PC-3 (cell line): ENCODE measurements at regions not wholly inside any gene's neighbourhood (a gene's known extent, or its start where the extent isn't known, plus 50 kb on each side); places are given as distances from the start of the nearest gene placed in this dataset.
"Not testable (repeated sequence)": the region's sequence is repeated elsewhere in the genome, so short reads cannot be mapped to it uniquely, and the experiment has no call there.

ENCODE experiments used
- ATAC-seq: fragments of 200-7000 bp; cut with Tn5 transposase; 2 replicates; pipeline ENCODE4 v1.9.1; 2020; ENCODE audit warnings: mild to moderate bottlenecking, moderate library complexity
- BruUV-seq: library from RNA; stranded (reverse); fragments of 400-500 nt; replicated peaks from 2 replicates; lab custom pipeline; 2021; lab: Mats Ljungman, UMichigan
- CTCF ChIA-PET: fragments of 300-600 bp; sonication (Branson Sonifier 250); formaldehyde crosslinking; loops from one replicate; lab custom pipeline; 2022; ENCODE audit warnings: antibody characterized with exemption; lab: Charles Lee
- POLR2A ChIA-PET: fragments of 300-600 bp; sonication (Branson Sonifier 250); formaldehyde crosslinking; loops from one replicate; lab custom pipeline; 2022; ENCODE audit warnings: antibody characterized with exemption; ENCODE audit not compliant: unreplicated experiment; lab: Charles Lee
- DNase-seq: peaks from one replicate; pipeline ENCODE4 v3.0.0-alpha.2; 2015
- H2AFZ ChIP-seq: fragments of 300-600 bp; sonication (generic); 2 replicates; pipeline ENCODE4 v1.6.0; 2016; ENCODE audit warnings: antibody characterized with exemption, low read length
- H3F3A ChIP-seq: fragments of 300-600 bp; sonication (generic); one replicate; pipeline ENCODE4 v1.6.0; 2017; ENCODE audit warnings: antibody characterized with exemption, low read length, control low read depth, mild to moderate bottlenecking; ENCODE audit not compliant: unreplicated experiment
- H3K27ac ChIP-seq: fragments of 300-600 bp; sonication (generic); 2 replicates; pipeline ENCODE4 v1.5.1; 2016; ENCODE audit warnings: mild to moderate bottlenecking, low read length
- H3K27me3 ChIP-seq: fragments of 300-600 bp; sonication (generic); 2 replicates; pipeline ENCODE4 v1.6.1; 2016; ENCODE audit warnings: low read length, mixed read lengths
- H3K36me3 ChIP-seq: fragments of 300-600 bp; sonication (generic); 2 replicates; pipeline ENCODE4 v1.6.1; 2016; ENCODE audit warnings: low read depth, mixed run types, low read length, mixed read lengths
- H3K4me1 ChIP-seq: fragments of 300-600 bp; sonication (generic); 2 replicates; pipeline ENCODE4 v1.5.1; 2016; ENCODE audit warnings: low read length; ENCODE audit not compliant: insufficient read depth
- H3K4me2 ChIP-seq: fragments of 300-600 bp; sonication (generic); 2 replicates; pipeline ENCODE4 v1.6.0; 2016; ENCODE audit warnings: low read length
- H3K4me3 ChIP-seq: fragments of 300-600 bp; sonication (generic); 2 replicates; pipeline ENCODE4 v1.5.1; 2016; ENCODE audit warnings: mild to moderate bottlenecking, low read length, mixed read lengths
- H3K79me2 ChIP-seq: fragments of 300-600 bp; sonication (generic); 2 replicates; pipeline ENCODE4 v1.6.1; 2017; ENCODE audit warnings: low read length, mixed read lengths
- H3K9ac ChIP-seq: fragments of 300-600 bp; sonication (generic); 2 replicates; pipeline ENCODE4 v1.6.0; 2016; ENCODE audit warnings: mild to moderate bottlenecking, low read length
- H3K9me2 ChIP-seq: fragments of 300-600 bp; sonication (generic); replicated peaks from 2 replicates; pipeline ENCODE4 v1.6.1; 2016; ENCODE audit warnings: mixed run types, low read length, mixed read lengths
- H3K9me3 ChIP-seq: fragments of 300-600 bp; sonication (generic); 2 replicates; pipeline ENCODE4 v1.6.1; 2016; ENCODE audit warnings: low read length, mixed read lengths
- H4K20me1 ChIP-seq: fragments of 300-600 bp; sonication (generic); 2 replicates; pipeline ENCODE4 v1.6.1; 2016; ENCODE audit warnings: low read length, mixed read lengths
- CTCF ChIP-seq: fragments of 300-600 bp; sonication (generic); conservative IDR thresholded peaks from 2 replicates; pipeline ENCODE4 v1.5.1; 2017; ENCODE audit warnings: antibody characterized with exemption, low read depth, mild to moderate bottlenecking, low read length
- EZH2 ChIP-seq: fragments of 300-600 bp; sonication (generic); IDR thresholded peaks from one replicate; pipeline ENCODE4 v1.6.1; 2017; ENCODE audit warnings: antibody characterized with exemption, mild to moderate bottlenecking, low read length; ENCODE audit not compliant: unreplicated experiment
- EZH2phosphoT487 ChIP-seq: fragments of 300-600 bp; sonication (generic); IDR thresholded peaks from 2 replicates; pipeline ENCODE4 v1.6.1; 2018; ENCODE audit warnings: mild to moderate bottlenecking, antibody characterized with exemption, low read length, borderline replicate concordance
- intact Hi-C: fragments of 100-400 bp; cut with micrococcal nuclease; formaldehyde crosslinking; loops from 2 replicates; pipeline ENCODE4 v1.9.0; 2023

GRCh38 chr5:82975396-82975795 is 101.8 kb downstream of the TMEM167A start:
- peak overlapping the region; percentile 80 for H3K27ac ChIP-seq
- no peak for DNase-seq

GRCh38 chr5:82974346-82974745 is 102.8 kb downstream of the TMEM167A start:
- ATAC-seq, CTCF ChIA-PET, H3K36me3 ChIP-seq, H3K9me2 ChIP-seq, DNase-seq, H3K4me1 ChIP-seq, H4K20me1 ChIP-seq, intact Hi-C loops, H3K27me3 ChIP-seq, H3F3A ChIP-seq, H2AFZ ChIP-seq, POLR2A ChIA-PET, H3K9me3 ChIP-seq, BruUV-seq: not testable (repeated sequence)
- Histone ChIP-seq H3K4me2 (peak overlapping the region; percentile 9; the same call in 1 of the 2 replicates), H3K9ac (peak overlapping the region; percentile 57), H3K4me3 (peak overlapping the region; percentile 46), H3K79me2 (peaks cover 14% of the 10 kb centered on the region), H3K27ac (0 out of 2 replicates have a peak overlapping the region, but pooled peaks have one; percentile 80)

More at GRCh38 chr5:82975396-82975795, 101.8 kb downstream of the TMEM167A start:
- Histone ChIP-seq H3K36me3 (no peaks in the 10 kb centered on the region), H3K4me3 (peak overlapping the region; percentile 46), H3F3A (peaks cover 5% of the 10 kb centered on the region), H3K4me1 (no peaks in the 10 kb centered on the region), H3K9me2 (no peaks in the 10 kb centered on the region), H3K9ac (peak overlapping the region; percentile 57), H3K4me2 (0 out of 2 replicates have a peak overlapping the region, but pooled peaks have one; percentile 9), H4K20me1 (no peaks in the 10 kb centered on the region), H2AFZ (no peak overlapping the region), H3K79me2 (peaks cover 14% of the 10 kb centered on the region), H3K27me3 (no peaks in the 10 kb centered on the region), H3K9me3 (no peaks in the 10 kb centered on the region)
- ATAC-seq, result no peak
- intact Hi-C loops, result no loop called here
- TF ChIP-seq EZH2 (no peak), CTCF (no peak), EZH2phosphoT487 (no peak)
- CTCF ChIA-PET, result no interaction called here
- POLR2A ChIA-PET, result no interaction called here
- BruUV-seq, result no TSS peak

DNA sequence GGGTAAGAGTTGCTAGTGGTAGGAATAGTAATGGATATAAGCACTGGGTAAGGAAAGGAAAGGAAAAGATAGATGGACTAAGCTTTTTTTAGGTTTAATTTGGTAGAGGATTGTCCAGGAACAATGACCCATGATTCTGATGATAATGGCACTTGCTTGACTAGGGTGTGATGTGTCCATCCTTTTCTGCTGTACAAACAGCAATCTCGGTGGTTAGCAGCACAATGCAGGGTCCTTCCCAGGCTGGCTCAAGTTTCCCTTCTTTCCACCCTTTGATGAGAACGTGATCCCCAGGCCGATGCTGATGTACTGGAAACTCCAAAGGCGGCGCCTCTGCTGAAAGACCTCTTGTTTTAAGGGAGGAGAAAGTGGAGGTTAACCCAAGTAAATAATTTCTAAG is 105.3 kb downstream of the TMEM167A start:
- H3K4me3 ChIP-seq, result no peak overlapping the region
- no peaks in the 10 kb centered on the region for H3K27me3 ChIP-seq
- H3K27ac ChIP-seq, result no peak overlapping the region
- H3K9me3 ChIP-seq, result no peaks in the 10 kb centered on the region
- H3K9me2 ChIP-seq, result no peaks in the 10 kb centered on the region
- no peak for ATAC-seq
- TF ChIP-seq EZH2, result no peak
- TF ChIP-seq EZH2phosphoT487, result no peak
- no peak for TF ChIP-seq CTCF
- BruUV-seq, result no TSS peak
- H3K4me1 ChIP-seq, result peaks cover 14% of the 10 kb centered on the region
- H3K36me3 ChIP-seq, result peaks cover 6% of the 10 kb centered on the region; the same call in 1 of the 2 replicates
- H2AFZ ChIP-seq, result no peak overlapping the region
- ChIA-PET POLR2A (no interaction called here), CTCF (no interaction called here)
- peaks cover 5% of the 10 kb centered on the region for H3F3A ChIP-seq
- no peak for DNase-seq
- H4K20me1 ChIP-seq, result no peaks in the 10 kb centered on the region
- intact Hi-C loops, result no loop called here
- no peak overlapping the region for H3K4me2 ChIP-seq
- H3K79me2 ChIP-seq, result peaks cover 19% of the 10 kb centered on the region
- no peak overlapping the region for H3K9ac ChIP-seq

DNA sequence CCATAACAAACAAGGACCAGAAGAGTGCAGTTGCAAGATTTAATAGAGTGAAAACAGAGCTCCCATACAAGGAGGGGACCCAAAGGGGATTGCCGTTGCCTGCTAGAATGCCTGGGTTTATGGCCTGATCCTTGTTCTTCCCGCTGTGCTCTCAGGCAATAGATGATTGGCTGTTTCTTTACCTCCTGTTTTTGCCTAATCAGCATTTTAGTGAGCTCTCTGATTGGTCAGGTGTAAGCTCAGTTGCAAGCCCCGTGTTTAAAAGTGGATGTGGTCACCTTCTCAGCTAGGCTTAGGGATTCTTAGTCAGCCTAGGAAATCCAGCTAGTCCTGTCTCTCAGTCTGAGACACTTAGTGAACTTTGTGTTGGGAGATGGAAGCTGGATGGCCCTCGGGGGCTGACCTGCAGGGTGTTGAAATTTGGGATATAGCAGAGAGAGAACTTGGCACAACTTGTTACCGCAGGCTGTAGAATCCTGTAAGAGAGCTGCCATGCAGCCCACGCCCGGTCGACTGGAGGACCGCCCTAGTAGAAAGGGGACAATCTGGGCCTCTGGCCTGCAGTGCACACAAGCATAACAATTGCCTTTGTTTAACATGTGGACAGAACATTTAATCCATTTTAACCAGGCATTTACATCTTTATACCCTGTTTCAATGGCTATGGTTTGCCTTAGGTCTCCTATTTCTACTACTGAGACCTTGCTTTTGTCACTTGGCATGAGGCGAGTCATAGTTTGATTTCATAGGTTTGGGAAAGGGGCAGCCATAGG is 106.0 kb downstream of the TMEM167A start:
- H3K4me2 ChIP-seq, result not testable (repeated sequence)

More for the DNA sequence above, 106.0 kb downstream of the TMEM167A start:
- DNase-seq, H3K27me3 ChIP-seq, H4K20me1 ChIP-seq, H2AFZ ChIP-seq, POLR2A ChIA-PET, BruUV-seq, H3F3A ChIP-seq, H3K27ac ChIP-seq, ATAC-seq, H3K4me3 ChIP-seq, intact Hi-C loops, H3K36me3 ChIP-seq, H3K9me3 ChIP-seq, CTCF ChIA-PET, H3K9me2 ChIP-seq, H3K9ac ChIP-seq: not testable (repeated sequence)
- peaks cover 14% of the 10 kb centered on the region for H3K4me1 ChIP-seq
- H3K79me2 ChIP-seq, result peaks cover 19% of the 10 kb centered on the region
